HL-60 (cell line): ENCODE measurements at regions not wholly inside any gene's neighbourhood (a gene's known extent, or its start where the extent isn't known, plus 50 kb on each side); places are given as distances from the start of the nearest gene placed in this dataset.

ENCODE experiments used
- POLR2AphosphoS5 ChIP-seq: IDR thresholded peaks from 2 replicates; pipeline ENCODE4 v1.6.1; 2012; ENCODE audit warnings: low read depth
- SPI1 ChIP-seq: IDR thresholded peaks from 2 replicates; pipeline ENCODE4 v1.6.1; 2012; ENCODE audit warnings: low read depth, mild to moderate bottlenecking, borderline replicate concordance
- TF ChIP-seq, protein P1 (sequence below): IDR thresholded peaks from 2 replicates; pipeline ENCODE4 v1.6.1; 2012; ENCODE audit warnings: low read depth; ENCODE audit not compliant: insufficient replicate concordance
- TF ChIP-seq, protein P2 (sequence below): IDR thresholded peaks from one replicate; pipeline ENCODE4 v1.5.1; 2011; ENCODE audit warnings: low read length, control low read depth, inconsistent platforms; ENCODE audit not compliant: insufficient read depth

DNA sequence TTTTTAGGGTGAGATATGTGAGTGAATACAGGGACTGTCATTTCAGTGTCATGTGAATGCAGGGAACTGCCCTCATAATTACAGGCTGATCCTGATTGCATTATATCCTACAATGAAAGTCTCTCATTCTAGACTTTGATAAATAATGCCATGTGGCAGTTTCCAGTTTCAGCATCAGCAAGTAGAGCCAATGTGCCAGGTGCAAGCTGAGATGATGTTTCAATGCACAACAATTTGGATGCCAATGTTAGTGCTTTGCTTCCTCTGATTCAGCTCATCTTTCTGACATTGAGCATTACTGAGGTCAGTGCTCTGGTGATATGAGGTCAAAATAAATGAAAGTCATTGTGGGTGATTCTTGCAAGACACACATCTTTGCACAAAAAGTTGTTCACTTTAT lies 63.7 kb upstream of the TFPI start:
- TF ChIP-seq, protein P1, sequence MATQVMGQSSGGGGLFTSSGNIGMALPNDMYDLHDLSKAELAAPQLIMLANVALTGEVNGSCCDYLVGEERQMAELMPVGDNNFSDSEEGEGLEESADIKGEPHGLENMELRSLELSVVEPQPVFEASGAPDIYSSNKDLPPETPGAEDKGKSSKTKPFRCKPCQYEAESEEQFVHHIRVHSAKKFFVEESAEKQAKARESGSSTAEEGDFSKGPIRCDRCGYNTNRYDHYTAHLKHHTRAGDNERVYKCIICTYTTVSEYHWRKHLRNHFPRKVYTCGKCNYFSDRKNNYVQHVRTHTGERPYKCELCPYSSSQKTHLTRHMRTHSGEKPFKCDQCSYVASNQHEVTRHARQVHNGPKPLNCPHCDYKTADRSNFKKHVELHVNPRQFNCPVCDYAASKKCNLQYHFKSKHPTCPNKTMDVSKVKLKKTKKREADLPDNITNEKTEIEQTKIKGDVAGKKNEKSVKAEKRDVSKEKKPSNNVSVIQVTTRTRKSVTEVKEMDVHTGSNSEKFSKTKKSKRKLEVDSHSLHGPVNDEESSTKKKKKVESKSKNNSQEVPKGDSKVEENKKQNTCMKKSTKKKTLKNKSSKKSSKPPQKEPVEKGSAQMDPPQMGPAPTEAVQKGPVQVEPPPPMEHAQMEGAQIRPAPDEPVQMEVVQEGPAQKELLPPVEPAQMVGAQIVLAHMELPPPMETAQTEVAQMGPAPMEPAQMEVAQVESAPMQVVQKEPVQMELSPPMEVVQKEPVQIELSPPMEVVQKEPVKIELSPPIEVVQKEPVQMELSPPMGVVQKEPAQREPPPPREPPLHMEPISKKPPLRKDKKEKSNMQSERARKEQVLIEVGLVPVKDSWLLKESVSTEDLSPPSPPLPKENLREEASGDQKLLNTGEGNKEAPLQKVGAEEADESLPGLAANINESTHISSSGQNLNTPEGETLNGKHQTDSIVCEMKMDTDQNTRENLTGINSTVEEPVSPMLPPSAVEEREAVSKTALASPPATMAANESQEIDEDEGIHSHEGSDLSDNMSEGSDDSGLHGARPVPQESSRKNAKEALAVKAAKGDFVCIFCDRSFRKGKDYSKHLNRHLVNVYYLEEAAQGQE: no peak
- TF ChIP-seq, protein P2, sequence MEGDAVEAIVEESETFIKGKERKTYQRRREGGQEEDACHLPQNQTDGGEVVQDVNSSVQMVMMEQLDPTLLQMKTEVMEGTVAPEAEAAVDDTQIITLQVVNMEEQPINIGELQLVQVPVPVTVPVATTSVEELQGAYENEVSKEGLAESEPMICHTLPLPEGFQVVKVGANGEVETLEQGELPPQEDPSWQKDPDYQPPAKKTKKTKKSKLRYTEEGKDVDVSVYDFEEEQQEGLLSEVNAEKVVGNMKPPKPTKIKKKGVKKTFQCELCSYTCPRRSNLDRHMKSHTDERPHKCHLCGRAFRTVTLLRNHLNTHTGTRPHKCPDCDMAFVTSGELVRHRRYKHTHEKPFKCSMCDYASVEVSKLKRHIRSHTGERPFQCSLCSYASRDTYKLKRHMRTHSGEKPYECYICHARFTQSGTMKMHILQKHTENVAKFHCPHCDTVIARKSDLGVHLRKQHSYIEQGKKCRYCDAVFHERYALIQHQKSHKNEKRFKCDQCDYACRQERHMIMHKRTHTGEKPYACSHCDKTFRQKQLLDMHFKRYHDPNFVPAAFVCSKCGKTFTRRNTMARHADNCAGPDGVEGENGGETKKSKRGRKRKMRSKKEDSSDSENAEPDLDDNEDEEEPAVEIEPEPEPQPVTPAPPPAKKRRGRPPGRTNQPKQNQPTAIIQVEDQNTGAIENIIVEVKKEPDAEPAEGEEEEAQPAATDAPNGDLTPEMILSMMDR: no peak
- TF ChIP-seq SPI1 (no peak), POLR2AphosphoS5 (no peak)
